GM19035 (cell line): ENCODE measurements at regions not wholly inside any gene's neighbourhood (a gene's known extent, or its start where the extent isn't known, plus 50 kb on each side); places are given as distances from the start of the nearest gene placed in this dataset.
"Not testable (repeated sequence)": the region's sequence is repeated elsewhere in the genome, so short reads cannot be mapped to it uniquely, and the experiment has no call there.

Experiments
- ATAC-seq: cut with Tn5 transposase; IDR thresholded peaks from one replicate; pipeline ENCODE4 v1.9.1; 2021; ENCODE audit not compliant: unreplicated experiment

DNA sequence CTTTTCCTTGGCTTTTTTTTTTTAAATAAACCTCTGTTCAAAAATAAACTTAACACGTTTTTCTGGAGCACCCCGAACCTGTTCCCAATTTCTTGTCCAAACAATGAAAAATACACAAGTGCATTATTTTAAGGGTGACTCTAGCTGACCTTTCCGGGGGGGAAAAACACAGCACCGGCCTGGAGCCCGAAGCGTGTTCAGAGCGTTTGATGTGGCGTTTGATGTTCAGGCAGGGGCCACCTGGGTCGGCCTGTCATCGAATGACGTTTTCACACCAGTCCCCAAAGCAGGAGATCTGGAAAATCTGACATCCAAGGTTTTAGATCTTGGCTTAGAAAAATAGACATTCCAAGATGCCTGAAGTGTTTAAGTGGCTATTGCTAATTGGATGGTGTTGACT lies 282.1 kb downstream of the SHOX start:
- ATAC-seq: no peak

DNA sequence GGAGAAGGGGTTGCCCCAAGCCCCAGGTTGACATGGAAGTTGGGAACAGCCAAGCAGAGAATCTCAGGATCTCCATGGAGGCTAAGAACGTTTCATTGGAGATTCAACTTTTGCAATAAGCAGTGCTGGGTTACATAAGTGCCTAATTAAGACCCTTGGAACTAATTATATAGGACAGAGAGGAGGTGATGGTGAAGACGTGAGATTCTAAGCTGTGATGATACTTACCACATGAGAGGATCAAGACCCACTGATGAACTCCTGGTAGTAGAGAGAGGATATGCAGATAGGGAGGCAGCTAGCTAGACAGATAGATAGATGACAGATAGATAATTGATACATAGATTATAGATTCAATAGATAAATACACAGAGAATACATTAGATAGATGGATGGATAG lies 278.5 kb downstream of the SHOX start:
- not testable (repeated sequence) for ATAC-seq

DNA sequence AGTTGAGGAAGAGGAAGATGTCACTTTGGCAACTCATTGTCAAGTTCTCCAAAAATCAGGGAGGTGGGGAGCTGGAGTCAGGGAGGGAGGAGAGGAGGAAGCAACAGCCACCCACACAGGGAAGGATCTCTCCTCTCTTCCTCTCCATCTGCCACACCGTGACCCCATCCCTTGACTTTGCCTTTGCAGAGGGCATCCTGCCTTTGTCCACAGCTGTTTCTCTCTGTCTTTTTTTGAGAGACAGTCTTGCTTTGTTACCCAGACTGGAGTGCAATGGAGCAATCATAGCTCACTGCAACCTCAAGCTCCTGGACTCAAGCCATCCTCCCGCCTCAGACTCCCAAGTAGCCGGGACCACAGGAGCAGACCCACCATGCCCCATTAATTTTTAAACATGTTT lies 276.0 kb downstream of the SHOX start:
- ATAC-seq: no peak

GRCh38 chrX:905848-906566 lies 275.4 kb downstream of the SHOX start:
- ATAC-seq: no peak

DNA sequence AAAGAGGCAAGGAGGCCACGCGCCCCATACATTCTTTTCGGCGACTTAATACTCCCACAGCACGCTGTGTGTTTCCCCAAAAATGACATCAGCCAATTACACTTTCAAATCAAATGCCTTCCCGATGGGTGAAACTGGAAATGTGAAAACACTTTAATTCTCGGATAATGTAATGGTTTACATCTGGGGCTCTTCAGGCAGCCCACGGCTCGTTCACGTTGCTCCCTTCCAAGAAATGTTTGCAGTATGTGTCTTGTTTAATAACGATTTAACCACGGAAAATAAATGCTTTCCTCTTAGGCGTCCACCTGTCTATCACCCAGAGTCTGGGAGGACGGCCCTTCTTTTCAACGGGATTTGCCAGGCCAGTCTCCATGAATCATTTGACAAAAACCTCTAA lies 272.5 kb downstream of the SHOX start:
- ATAC-seq: no peak

GRCh38 chrX:896256-896655 lies 265.7 kb downstream of the SHOX start:
- no peak for ATAC-seq

GRCh38 chrX:889966-890651 lies 259.5 kb downstream of the SHOX start:
- ATAC-seq: no peak

- ATAC-seq: not testable (repeated sequence)
Measured at GRCh38 chrX:887724-888123, 257.1 kb downstream of the SHOX start.

DNA sequence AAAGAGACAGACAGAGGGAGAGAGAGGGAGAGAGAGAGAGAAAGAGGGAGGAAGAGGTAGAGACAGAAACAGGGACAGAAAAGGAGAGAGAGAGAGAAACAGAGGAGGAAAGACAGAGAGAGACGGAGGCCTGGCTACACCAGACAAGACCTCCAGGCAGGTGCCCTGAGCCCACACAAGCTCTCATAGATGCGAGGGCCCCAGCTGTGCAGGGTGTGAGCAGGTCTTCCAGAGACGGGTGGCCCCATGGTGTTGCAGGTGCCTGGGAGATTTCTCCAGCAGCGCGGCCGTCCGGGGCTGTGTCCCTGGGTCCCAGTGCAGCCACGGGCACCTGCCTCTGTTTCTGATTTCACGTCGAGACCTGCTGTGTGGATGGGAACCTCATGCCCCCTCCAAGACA lies 253.0 kb downstream of the SHOX start:
- ATAC-seq: no peak

DNA sequence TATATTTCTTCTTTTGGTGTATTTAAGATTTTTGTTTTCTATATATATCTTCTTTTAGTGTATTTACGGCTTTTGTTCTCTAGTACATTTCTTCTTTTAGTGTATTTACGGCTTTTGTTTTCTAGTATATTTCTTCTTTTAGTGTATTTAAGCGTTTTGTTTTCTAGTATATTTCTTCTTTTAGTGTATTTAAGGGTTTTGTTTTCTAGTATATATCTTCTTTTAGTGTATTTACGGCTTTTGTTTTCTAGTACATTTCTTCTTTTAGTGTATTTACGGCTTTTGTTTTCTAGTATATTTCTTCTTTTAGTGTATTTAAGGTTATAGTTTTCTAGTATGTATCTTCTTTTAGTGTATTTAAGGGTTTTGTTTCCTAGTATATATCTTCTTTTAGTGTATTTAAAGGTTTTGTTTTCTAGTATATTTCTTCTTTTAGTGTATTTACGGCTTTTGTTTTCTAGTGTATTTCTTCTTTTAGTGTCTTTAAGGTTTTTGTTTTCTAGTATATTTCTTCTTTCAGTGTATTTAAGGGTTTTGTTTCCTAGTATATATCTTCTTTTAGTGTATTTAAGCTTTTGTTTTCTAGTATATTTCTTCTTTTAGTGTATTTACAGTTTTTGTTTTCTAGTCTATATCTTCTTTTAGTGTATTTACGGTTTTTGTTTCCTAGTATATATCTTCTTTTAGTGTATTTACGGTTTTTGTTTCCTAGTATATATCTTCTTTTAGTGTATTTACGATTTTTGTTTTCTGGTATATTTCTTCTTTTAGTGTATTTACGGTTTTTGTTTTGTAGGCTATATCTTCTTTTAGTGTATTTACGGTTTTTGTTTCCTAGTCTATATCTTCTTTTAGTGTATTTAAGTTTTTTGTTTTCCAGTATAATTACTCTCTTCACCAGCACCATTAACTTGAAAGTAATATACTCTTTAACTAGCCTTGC lies 249.4 kb downstream of the SHOX start:
- ATAC-seq: not testable (repeated sequence)

DNA sequence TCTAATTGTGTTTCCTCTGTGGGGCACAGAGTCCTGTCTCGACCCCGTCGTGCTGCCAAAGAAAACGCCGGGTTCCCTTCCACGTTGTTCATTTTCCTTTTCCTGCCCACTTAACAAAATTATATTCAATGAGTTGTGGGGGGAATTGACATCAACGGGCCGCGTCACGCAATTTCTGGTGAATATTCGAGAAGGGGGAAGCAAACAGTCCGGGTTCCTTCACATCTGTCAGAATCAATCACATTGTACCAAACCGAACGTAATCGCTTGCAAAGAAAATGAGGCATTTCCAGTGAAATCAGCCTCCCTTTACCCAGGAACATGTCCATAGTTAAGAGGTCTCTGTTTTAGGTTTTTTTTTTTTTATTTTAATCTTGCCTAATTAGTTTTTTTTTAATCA lies 243.5 kb downstream of the SHOX start:
- ATAC-seq: no peak

DNA sequence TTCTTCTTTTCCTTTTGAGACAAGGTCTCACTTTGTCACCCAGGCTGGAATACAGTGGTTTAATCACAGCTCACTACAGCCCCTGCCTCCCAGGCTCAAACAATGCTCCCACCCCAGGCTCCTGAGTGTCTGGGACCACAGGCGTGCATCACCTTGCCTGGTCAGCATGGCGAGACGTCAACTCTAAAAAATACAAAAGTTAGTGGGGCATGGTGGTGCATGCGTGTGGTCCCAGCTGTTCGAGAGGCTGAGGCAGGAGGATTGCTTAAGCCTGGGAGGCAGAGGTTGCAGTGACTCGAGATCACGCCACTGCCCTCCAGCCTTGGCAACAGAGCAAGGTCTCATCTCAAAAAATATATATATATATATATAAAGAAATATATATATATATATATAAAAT lies 242.4 kb downstream of the SHOX start:
- no peak for ATAC-seq

- no peak for ATAC-seq
Measured at GRCh38 chrX:872090-872489, 241.5 kb downstream of the SHOX start.

- no peak for ATAC-seq
Measured at GRCh38 chrX:871626-872025, 241.0 kb downstream of the SHOX start.

DNA sequence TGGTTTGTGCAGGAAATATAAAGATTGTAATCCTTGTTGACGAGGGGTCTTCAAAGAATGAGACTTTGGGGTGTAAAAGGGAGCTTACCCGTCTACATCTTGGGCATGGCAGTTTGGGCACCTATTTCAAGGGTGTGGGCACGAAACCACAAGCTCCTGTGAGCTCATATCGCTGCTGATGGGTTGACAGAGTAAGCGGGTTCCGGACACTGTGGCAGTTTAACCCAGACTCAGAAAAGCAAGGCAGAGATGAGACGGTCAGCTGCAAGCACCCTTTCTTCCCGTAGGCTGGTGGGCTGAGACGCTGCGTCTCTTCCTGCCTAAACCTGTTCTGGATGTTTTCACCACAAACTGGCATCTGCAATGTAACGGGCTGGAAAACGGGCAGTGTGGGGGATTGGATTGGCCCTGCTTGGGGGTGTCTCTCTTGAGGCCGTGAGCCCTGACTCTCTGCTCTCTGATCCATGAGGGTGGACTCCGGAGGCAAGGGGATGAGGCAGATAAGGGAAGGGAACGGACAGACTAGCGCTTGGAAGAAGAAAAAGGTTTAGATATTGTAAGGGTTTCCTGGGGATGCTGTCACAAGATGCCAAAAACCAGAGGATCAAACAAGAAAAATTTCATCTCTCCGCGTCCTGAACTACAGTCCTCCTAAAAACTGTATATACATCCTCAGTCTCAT lies 237.5 kb downstream of the SHOX start:
- ATAC-seq: no peak

DNA sequence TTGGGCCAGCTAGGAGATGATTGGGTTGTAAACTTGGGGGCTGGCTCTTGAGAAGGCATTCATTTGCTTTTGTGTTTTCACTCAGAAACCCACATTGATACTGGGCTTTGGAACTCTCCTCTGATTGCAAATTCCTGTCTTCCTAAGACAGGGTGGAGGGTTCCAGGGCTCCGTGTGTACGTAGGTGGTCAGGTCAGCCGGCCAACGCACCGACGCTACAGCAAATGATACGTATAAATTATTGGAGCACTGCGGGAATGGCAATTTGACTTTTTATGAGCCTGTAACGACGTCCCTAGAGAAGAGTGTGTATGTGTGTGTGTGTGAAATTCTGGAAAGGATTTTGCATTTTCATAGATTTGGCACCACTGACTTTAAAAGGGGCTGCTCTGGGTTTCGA lies 236.9 kb downstream of the SHOX start:
- no peak for ATAC-seq

GRCh38 chrX:866441-866990 lies 235.9 kb downstream of the SHOX start:
- ATAC-seq: no peak

GRCh38 chrX:865422-865821 lies 234.8 kb downstream of the SHOX start:
- no peak for ATAC-seq

GRCh38 chrX:861921-862320 lies 231.3 kb downstream of the SHOX start:
- ATAC-seq: no peak

GRCh38 chrX:861340-861890 lies 230.8 kb downstream of the SHOX start:
- no peak for ATAC-seq

DNA sequence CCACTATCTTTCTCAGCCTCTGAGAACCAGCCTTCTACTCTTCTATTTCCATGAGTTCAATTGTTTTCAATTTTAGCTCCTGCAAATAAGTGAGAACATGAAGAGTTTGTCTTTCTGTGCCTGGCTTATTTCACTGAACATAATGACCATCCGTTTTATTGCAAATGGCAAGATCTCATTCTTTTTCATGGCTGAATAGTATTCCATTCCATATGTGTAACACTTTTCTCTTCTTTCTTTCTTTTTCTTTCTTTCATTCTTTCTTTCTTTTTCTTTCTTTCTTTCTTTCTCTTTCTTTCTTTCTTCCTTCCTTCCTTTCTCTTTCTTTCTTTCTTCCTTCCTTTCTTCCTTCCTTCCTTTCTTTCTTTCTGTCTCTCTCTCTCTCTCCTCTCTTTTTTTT lies 228.7 kb downstream of the SHOX start:
- ATAC-seq: no peak
